Mammary epithelial cell (primary cell): ENCODE measurements at regions not wholly inside any gene's neighbourhood (a gene's known extent, or its start where the extent isn't known, plus 50 kb on each side); places are given as distances from the start of the nearest gene placed in this dataset.

Source experiments
- EZH2 ChIP-seq: IDR thresholded peaks from 2 replicates; pipeline ENCODE4 v1.6.1; 2012; ENCODE audit warnings: low read length, inconsistent platforms, borderline replicate concordance
- TF ChIP-seq, protein P1 (sequence below), 2 donors: IDR thresholded peaks in 1 of 2; conservative IDR thresholded peaks in 1 of 2; 2 replicates each; pipeline ENCODE4 v1.5.1; 2011 to 2012; ENCODE audit warnings: inconsistent platforms in 2 of 2, low read length in 2 of 2, mild to moderate bottlenecking in 2 of 2, control low read depth in 1 of 2, low read depth in 1 of 2; ENCODE audit not compliant: insufficient read depth in 1 of 2; ENCODE audit errors: extremely low read depth in 1 of 2

DNA sequence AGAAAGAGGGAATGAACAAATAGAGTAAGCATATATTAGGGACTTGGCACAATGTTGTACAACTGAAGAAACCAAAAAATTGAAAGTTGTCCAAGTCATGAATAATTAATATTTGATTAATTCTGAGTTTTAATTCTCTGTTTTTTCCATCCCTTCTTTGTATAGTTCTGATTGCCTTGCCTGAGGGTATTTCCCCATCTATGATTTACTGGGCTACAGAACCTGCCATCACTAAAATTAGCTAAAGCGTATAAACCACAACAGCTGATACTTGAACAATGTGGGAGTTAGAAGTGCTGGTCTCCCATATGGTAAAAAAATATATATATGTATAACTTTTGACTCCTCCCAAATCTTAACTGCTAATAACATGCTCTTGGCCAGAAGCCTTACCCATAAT lies 1253.5 kb upstream of the CDH6 start:
- TF ChIP-seq, protein P1, sequence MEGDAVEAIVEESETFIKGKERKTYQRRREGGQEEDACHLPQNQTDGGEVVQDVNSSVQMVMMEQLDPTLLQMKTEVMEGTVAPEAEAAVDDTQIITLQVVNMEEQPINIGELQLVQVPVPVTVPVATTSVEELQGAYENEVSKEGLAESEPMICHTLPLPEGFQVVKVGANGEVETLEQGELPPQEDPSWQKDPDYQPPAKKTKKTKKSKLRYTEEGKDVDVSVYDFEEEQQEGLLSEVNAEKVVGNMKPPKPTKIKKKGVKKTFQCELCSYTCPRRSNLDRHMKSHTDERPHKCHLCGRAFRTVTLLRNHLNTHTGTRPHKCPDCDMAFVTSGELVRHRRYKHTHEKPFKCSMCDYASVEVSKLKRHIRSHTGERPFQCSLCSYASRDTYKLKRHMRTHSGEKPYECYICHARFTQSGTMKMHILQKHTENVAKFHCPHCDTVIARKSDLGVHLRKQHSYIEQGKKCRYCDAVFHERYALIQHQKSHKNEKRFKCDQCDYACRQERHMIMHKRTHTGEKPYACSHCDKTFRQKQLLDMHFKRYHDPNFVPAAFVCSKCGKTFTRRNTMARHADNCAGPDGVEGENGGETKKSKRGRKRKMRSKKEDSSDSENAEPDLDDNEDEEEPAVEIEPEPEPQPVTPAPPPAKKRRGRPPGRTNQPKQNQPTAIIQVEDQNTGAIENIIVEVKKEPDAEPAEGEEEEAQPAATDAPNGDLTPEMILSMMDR (conservative IDR thresholded peaks at IDR 0.05 in 1 of 2, IDR thresholded peaks at IDR 0.05 in 1 of 2; ENCODE audit: extremely low read depth in 1 of 2, insufficient read depth in 1 of 2, low read depth in 1 of 2, low read length in 2 of 2), result no peak
- no peak for TF ChIP-seq EZH2
